HG03354 (cell line): ENCODE measurements at regions not wholly inside any gene's neighbourhood (a gene's known extent, or its start where the extent isn't known, plus 50 kb on each side); places are given as distances from the start of the nearest gene placed in this dataset.
A peak's percentile ranks its signal among the peaks of the same experiment; 100 is the strongest.

ENCODE experiments used
- ATAC-seq: cut with Tn5 transposase; IDR thresholded peaks from one replicate; pipeline ENCODE4 v1.9.1; 2021; ENCODE audit warnings: mild to moderate bottlenecking; ENCODE audit not compliant: unreplicated experiment, poor library complexity, severe bottlenecking

- ATAC-seq, result no peak
Observed at GRCh38 chr6:99850841-99851240, 143.2 kb downstream of the MCHR2 start.

GRCh38 chr6:99852031-99852430 lies 142.0 kb downstream of the MCHR2 start:
- no peak for ATAC-seq

- no peak for ATAC-seq
Observed at GRCh38 chr6:99867026-99867425, 127.0 kb downstream of the MCHR2 start.

GRCh38 chr6:99868074-99868702 lies 125.8 kb downstream of the MCHR2 start:
- peak; percentile 92 for ATAC-seq
